BE2C (cell line): ENCODE measurements at regions not wholly inside any gene's neighbourhood (a gene's known extent, or its start where the extent isn't known, plus 50 kb on each side); places are given as distances from the start of the nearest gene placed in this dataset.

Experiments
- DNase-seq: peaks from one replicate; pipeline ENCODE4 v3.0.0-alpha.2; 2020
- H3K27me3 ChIP-seq: fragments of 250-450 bp; sonication (Bioruptor Pico); 2 replicates; pipeline ENCODE4 v1.5.1; 2020; ENCODE audit warnings: mild to moderate bottlenecking
- H3K36me3 ChIP-seq: fragments of 250-450 bp; sonication (Bioruptor Pico); 2 replicates; pipeline ENCODE4 v1.5.1; 2020; ENCODE audit warnings: mild to moderate bottlenecking
- H3K4me1 ChIP-seq: fragments of 250-450 bp; sonication (Bioruptor Pico); 2 replicates; pipeline ENCODE4 v1.5.1; 2020
- H3K4me3 ChIP-seq: 2 replicates; pipeline ENCODE4 v1.5.1; 2011; ENCODE audit warnings: low read depth, low read length
- H3K9me3 ChIP-seq: fragments of 250-450 bp; sonication (Bioruptor Pico); 2 replicates; pipeline ENCODE4 v1.5.1; 2020
- CTCF ChIP-seq: IDR thresholded peaks from 2 replicates; pipeline ENCODE4 v1.5.1; 2012; ENCODE audit warnings: mild to moderate bottlenecking, low read depth, low read length

GRCh38 chr20:57959018-57959417, 249.2 kb upstream of the PMEPA1 start:
- DNase-seq: no peak
- no peak overlapping the region for H3K4me3 ChIP-seq
- H3K9me3 ChIP-seq: peaks cover 5% of the 10 kb centered on the region; the same call in 1 of the 2 replicates
- H3K4me1 ChIP-seq: no peaks in the 10 kb centered on the region; the same call in none of the 2 replicates
- H3K36me3 ChIP-seq: no peaks in the 10 kb centered on the region
- TF ChIP-seq CTCF: no peak
- no peaks in the 10 kb centered on the region for H3K27me3 ChIP-seq

- H3K27me3 ChIP-seq: no peaks in the 10 kb centered on the region
- no peak overlapping the region for H3K4me3 ChIP-seq
- no peaks in the 10 kb centered on the region; the same call in none of the 2 replicates for H3K4me1 ChIP-seq
- no peaks in the 10 kb centered on the region for H3K36me3 ChIP-seq
- no peak for DNase-seq
- TF ChIP-seq CTCF: no peak
- H3K9me3 ChIP-seq: peaks cover 5% of the 10 kb centered on the region; the same call in 1 of the 2 replicates
Observed at GRCh38 chr20:57958050-57958420, 248.2 kb upstream of the PMEPA1 start.

- no peaks in the 10 kb centered on the region; the same call in none of the 2 replicates for H3K4me1 ChIP-seq
- DNase-seq: no peak
- H3K27me3 ChIP-seq: no peaks in the 10 kb centered on the region
- H3K36me3 ChIP-seq: no peaks in the 10 kb centered on the region
- H3K9me3 ChIP-seq: peaks cover 5% of the 10 kb centered on the region; the same call in 1 of the 2 replicates
- no peak for TF ChIP-seq CTCF
- no peak overlapping the region for H3K4me3 ChIP-seq
Observed at GRCh38 chr20:57957411-57958049, 247.7 kb upstream of the PMEPA1 start.

GRCh38 chr20:57953638-57954037, 243.8 kb upstream of the PMEPA1 start:
- Histone ChIP-seq H3K27me3 (no peaks in the 10 kb centered on the region), H3K9me3 (peaks cover 5% of the 10 kb centered on the region; the same call in 1 of the 2 replicates), H3K4me3 (no peak overlapping the region), H3K36me3 (no peaks in the 10 kb centered on the region), H3K4me1 (no peaks in the 10 kb centered on the region; the same call in 1 of the 2 replicates)
- no peak for DNase-seq
- TF ChIP-seq CTCF: no peak

- H3K36me3 ChIP-seq: no peaks in the 10 kb centered on the region
- peaks cover 5% of the 10 kb centered on the region; the same call in 1 of the 2 replicates for H3K9me3 ChIP-seq
- DNase-seq: no peak
- H3K4me1 ChIP-seq: no peaks in the 10 kb centered on the region; the same call in 1 of the 2 replicates
- H3K27me3 ChIP-seq: no peaks in the 10 kb centered on the region
- no peak for TF ChIP-seq CTCF
- H3K4me3 ChIP-seq: no peak overlapping the region
Observed at GRCh38 chr20:57952136-57952535, 242.3 kb upstream of the PMEPA1 start.

- H3K4me1 ChIP-seq: no peaks in the 10 kb centered on the region; the same call in 1 of the 2 replicates
- no peak overlapping the region for H3K4me3 ChIP-seq
- peaks cover 5% of the 10 kb centered on the region; the same call in 1 of the 2 replicates for H3K9me3 ChIP-seq
- no peaks in the 10 kb centered on the region for H3K27me3 ChIP-seq
- no peak for DNase-seq
- no peaks in the 10 kb centered on the region for H3K36me3 ChIP-seq
- TF ChIP-seq CTCF: no peak
Observed at GRCh38 chr20:57951549-57951948, 241.7 kb upstream of the PMEPA1 start.
